ENCODE measurements at regions not wholly inside any gene's neighbourhood (a gene's known extent, or its start where the extent isn't known, plus 50 kb on each side); places are given as distances from the start of the nearest gene placed in this dataset.

DNA sequence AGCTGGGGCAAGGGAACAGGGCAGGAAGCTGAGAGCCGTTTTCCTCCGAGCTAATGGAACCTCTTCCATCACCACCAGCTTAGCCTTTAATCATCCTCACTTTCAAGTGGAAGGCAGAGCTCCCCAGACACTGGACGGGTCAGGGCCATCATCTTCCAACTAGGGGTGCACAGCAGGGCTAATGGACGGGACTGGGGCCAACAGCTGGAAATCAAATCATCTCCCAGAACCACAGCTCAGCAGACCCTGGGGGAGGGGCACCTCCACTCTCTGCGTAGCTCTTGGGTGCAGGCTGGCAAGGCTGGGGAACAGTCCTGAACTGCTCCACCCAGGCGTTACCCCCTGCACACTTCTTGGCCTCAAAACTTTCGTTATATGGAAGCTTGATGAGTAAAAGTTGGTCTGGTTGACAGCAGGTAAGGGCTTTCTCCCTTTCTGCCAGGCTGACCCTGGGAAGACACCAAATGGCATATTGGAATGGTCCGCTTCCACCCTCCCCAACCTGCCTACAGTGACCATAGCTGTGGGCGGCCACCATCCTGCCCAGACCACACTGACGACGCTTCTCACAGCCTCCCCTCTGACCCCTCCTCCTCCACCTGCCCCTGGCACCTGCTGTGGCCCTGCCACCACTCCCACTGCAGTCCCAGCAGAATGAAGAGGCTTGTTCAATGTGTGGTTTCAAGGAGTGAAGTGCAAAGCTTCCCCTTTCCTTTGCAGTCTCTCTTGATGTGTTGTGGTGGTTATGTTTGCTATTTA, 51.7 kb upstream of the RET start:
- Mint-ChIP-seq H3K9me3 (peaks cover 0 to 5% (median 0%) of the 10 kb centered on the region in 7 donors), H3K27me3 (peaks cover 4% of the 10 kb centered on the region), H3K27ac (no peak overlapping the region), H3K4me3 (no peak overlapping the region), H3K4me1 (no peaks in the 10 kb centered on the region), H3K36me3 (no peaks in the 10 kb centered on the region)
- H3K27me3 ChIP-seq (ENCODE audit: control insufficient read depth, insufficient read depth, low read length), result no peaks in the 10 kb centered on the region
- H3K27ac ChIP-seq (ENCODE audit: insufficient read depth, low read length, poor library complexity, severe bottlenecking), result no peak overlapping the region
- H3K9me3 ChIP-seq (ENCODE audit: control insufficient read depth in 2 of 2, low read length in 2 of 2), result no peaks in the 10 kb centered on the region
- ATAC-seq (ENCODE audit: low read depth in 2 of 2), result no peak
- H3K4me1 ChIP-seq (ENCODE audit: control insufficient read depth, insufficient read depth, low read length, poor library complexity, severe bottlenecking), result no peaks in the 10 kb centered on the region
- DNase-seq, result no peak
- H3K4me3 ChIP-seq (ENCODE audit: low read depth, low read length), result no peak overlapping the region
- H3K36me3 ChIP-seq (ENCODE audit: control insufficient read depth, insufficient read depth, low read length), result no peaks in the 10 kb centered on the region

- DNase-seq (no peak), ATAC-seq (ENCODE audit: low read depth in 2 of 2) (no peak)
- Mint-ChIP-seq H3K9me3 (peaks cover 0 to 6% (median 2%) of the 10 kb centered on the region in 7 donors), H3K27ac (no peak overlapping the region), H3K27me3 (no peaks in the 10 kb centered on the region), H3K4me1 (no peaks in the 10 kb centered on the region), H3K4me3 (no peak overlapping the region), H3K36me3 (no peaks in the 10 kb centered on the region)
- H3K27ac ChIP-seq (ENCODE audit: insufficient read depth, low read length, poor library complexity, severe bottlenecking), result no peak overlapping the region
- H3K36me3 ChIP-seq (ENCODE audit: control insufficient read depth, insufficient read depth, low read length), result no peaks in the 10 kb centered on the region
- H3K27me3 ChIP-seq (ENCODE audit: control insufficient read depth, insufficient read depth, low read length), result no peaks in the 10 kb centered on the region
- H3K4me3 ChIP-seq (ENCODE audit: low read depth, low read length), result no peak overlapping the region
- peaks cover 0 to 3% of the 10 kb centered on the region in 2 experiments for H3K9me3 ChIP-seq (ENCODE audit: control insufficient read depth in 2 of 2, low read length in 2 of 2)
- no peaks in the 10 kb centered on the region for H3K4me1 ChIP-seq (ENCODE audit: control insufficient read depth, insufficient read depth, low read length, poor library complexity, severe bottlenecking)
Measured at GRCh38 chr10:43026039-43026973, 50.6 kb upstream of the RET start.

All from CD4-positive, CD25-positive, alpha-beta regulatory T cell (primary cell).